CD4-positive, alpha-beta T cell treated with Interleukin-21 for 1 hour (primary cell): ENCODE measurements at regions not wholly inside any gene's neighbourhood (a gene's known extent, or its start where the extent isn't known, plus 50 kb on each side); places are given as distances from the start of the nearest gene placed in this dataset.

Experiments used
- DNase-seq: peaks from one replicate; pipeline ENCODE4 v3.0.0-alpha.2; 2020

GRCh38 chr9:633461-633860, 208.0 kb upstream of the DMRT1 start:
- DNase-seq, result no peak

- DNase-seq, result no peak
Measured at GRCh38 chr9:636931-637591, 204.4 kb upstream of the DMRT1 start.

DNA sequence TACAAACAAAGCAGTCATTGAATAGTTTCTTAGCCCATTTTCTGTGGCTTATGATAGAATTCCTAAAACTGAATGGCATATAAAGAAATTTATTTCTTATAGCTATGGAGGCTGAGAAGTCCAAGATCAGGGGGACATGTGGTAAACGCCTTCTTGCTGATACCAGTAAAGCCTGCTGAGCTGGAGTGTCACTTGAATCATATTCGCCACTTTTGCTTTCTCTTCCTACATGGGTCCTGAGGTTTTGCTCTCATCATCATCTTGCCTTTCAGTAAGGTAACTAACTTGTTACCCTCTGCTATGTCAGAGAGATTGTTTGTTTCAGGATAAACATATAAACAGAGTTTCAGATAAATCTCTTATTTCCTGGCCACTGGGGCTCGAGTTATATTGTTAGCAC, 203.3 kb upstream of the DMRT1 start:
- no peak for DNase-seq

DNA sequence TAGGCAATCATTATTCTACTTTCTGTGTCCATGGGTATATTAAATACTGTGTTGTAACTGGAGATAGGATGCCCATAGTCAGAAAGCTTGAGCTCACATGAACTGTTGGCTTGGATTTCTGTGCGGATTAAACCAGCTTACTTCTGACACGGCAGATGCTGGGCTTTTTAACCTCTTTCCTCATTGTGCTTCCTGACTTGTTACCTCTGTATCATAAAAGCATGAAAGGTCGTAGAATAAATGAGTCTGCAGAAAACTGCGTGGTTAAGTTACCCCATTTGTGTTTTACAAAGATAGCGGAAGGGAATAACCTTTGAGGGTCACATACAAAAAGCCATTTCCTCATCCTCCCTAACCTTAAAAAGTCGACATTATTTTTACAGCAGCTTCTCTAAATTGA, 199.5 kb upstream of the DMRT1 start:
- DNase-seq, result no peak

GRCh38 chr9:643966-644365, 197.5 kb upstream of the DMRT1 start:
- no peak for DNase-seq

DNA sequence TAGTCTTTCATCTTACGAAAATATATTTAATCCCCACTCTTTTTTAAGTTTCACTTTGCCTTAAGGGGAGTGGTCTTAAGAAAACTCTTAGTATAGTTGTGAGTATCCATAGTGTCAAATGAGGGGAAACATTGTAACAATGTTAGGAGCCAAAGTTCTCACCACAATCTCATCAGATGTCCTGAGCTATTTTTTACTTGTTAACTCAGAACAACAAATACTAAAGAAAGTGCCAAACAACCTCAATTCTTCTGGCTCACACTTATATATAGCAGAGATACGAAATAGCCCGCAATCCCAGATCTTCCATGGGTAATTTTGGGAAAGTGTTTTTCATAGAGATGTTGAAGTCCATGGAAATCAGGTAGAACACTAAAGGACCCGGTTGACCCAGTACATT, 194.0 kb upstream of the DMRT1 start:
- DNase-seq, result no peak

- DNase-seq, result no peak
Measured at GRCh38 chr9:649128-650074, 192.1 kb upstream of the DMRT1 start.

DNA sequence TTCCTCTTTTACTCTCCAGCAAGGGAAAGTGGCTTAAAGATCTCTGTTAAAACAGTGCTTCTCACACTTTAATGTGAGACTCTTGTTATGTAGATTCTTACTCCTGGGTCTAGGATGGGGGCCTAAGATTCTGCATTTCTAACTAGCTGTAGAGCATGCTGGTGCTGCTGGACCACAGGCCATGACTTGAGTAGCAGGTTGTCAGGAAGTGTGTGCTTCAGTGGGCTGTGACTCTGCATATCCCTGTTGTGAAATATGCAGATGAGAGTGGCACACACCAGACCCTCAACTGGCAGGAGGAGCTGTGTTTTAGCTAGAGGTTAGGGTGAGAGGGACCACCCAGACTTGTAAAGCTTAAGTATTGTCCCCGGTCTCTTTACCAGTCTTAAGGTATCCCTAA, 191.1 kb upstream of the DMRT1 start:
- DNase-seq, result no peak

DNA sequence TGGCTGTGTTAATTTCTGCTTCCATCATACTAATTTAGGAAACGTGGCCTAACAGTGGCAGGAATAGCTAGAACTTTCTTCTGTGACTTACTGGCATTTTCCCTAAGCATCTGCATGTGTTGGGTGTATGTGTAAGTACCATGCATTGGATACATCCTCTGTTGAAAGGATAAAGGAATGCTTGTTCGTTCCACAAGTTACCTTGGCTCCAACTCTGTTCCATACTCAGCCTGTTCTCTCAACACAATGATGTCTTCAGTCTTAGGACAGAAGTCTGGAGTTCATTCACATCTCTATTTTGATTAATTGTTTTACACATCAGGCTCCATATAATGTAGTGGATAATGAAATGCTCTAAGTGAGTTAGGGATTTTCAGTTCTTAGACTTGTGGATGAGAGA, 190.1 kb upstream of the DMRT1 start:
- no peak for DNase-seq

- no peak for DNase-seq
Measured at GRCh38 chr9:652914-653313, 188.6 kb upstream of the DMRT1 start.

- DNase-seq, result no peak
Measured at GRCh38 chr9:653421-653820, 188.1 kb upstream of the DMRT1 start.

- no peak for DNase-seq
Measured at GRCh38 chr9:653856-654387, 187.6 kb upstream of the DMRT1 start.

GRCh38 chr9:655875-656274, 185.6 kb upstream of the DMRT1 start:
- no peak for DNase-seq

- no peak for DNase-seq
Measured at GRCh38 chr9:656926-657568, 184.4 kb upstream of the DMRT1 start.

DNA sequence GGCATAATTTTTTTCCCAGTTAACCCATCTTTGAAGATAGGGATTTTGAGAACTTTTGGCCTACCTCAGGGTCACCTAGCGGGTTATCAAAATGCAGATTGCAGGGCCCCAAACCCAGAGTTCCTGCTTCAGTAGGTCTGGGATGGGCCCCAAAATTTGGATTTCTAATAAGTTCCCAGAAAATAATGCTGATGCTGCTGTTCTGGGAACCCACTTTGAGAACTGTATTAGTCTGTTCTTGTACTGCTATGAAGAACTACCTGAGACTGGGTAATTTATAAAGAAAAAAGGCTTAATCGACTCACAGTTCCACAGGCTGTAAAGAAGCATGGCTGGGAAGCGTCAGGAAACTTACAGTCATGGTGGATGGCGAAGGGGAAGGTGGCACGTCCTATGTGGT, 182.2 kb upstream of the DMRT1 start:
- no peak for DNase-seq

DNA sequence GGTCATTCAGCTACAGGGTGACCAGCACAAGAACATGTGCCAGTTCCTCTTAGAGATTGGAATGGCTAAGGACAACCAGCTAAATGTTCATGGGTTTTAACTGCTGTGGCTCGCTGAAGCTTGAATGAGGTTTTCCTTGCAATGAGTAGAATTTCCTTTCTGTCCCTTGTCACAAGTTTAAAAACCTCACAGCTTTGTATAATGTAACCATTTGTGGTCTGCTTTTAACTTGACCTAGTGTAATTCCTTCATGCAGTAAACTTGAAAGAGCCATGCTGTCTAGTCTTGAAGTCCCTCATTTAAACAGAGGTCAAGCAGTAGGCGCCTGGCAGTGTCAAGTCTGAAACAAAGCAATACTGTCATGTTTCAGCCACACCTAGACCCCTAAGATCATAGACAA, 181.3 kb upstream of the DMRT1 start:
- no peak for DNase-seq

DNA sequence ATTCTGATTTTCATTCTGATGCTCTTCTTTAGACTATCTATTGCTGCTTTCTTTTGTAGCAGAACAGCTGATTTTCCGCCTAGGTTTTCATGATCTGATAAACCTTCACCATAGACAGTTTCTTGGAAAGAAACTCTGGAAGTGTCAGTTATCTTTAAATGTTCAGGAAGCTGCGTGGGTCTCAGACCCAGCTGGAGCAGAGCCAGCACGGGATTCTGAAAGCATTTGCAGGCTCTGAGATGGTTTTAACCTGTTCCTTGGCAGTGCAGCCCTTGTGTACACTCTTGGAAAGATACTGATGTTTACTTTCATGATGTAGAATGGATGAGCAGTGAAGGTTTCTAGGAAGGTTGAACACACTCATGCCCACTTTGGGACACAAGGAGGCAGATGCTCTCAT, 178.0 kb upstream of the DMRT1 start:
- DNase-seq, result no peak

DNA sequence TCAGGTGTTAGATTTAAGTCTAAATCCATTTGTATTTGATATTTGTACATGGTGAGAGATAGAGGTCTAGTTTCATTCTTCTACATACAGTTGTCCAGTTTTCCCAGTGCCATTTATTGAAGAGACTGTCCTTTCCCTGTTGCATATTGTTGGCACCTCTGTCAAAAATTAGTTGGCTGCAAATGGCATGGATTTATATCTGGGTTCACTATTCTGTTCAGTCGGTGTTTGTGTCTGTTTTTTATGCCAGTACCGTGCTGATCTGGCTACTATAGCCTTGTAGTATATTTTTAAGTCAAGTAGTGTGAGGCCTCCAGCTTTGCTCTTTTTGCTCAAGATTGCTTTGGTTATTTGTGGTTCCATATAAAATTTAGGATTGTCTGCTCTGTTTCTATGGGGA, 176.2 kb upstream of the DMRT1 start:
- no peak for DNase-seq

DNA sequence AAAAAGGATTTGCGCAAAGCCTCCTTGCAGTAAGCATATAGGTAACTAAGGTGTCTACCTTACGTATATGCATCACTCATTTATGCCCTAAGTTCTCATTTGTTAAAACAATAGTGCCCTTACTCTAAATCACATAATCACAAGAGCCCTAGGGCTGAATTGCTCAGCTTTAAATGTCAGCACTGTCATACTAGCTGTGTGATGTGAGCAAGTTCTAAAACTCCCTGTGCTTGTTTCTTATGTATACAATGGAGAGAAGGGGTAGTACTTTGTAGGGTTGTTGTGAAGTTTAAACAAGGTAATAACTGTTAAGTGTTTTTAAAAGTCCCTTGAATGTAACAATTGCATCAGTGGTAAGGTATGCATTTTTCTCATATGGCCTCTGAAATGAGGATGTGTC, 169.5 kb upstream of the DMRT1 start:
- DNase-seq, result no peak

GRCh38 chr9:672851-673250, 168.6 kb upstream of the DMRT1 start:
- no peak for DNase-seq

DNA sequence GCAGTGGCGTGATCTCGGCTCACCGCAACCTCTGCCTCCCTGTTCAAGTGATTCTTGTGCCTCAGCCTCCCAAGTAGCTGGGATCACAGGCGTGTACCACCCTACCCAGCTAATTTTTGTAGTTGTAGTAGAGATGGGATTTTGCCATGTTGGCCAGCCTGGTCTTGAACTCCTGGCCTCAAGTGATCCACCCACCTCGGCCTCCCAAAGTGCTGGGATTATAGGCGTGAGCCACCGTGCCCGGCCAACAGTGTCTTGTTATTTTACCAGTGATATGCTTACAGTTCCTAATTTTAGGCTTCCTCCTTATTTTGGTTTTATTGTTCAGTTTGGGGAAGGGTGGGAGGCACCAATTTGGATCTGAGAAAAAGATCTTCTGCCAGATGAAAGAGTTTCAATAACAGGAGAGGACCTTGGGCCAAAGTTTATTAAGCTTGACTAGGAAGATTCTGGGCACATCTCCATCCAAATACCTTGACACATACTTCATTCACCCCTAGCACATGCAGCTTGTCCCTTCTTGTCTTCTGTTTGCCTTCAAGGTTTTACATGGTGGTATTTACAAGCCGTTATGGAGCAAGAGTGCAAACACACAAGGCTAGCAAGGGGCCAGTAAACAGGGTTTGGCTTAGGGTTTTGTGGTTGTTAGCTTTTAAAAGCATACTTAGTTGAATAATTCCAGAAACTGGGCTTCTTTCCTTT, 168.1 kb upstream of the DMRT1 start:
- DNase-seq, result no peak

GRCh38 chr9:673966-674526, 167.5 kb upstream of the DMRT1 start:
- no peak for DNase-seq
